Left ventricle myocardium inferior (tissue), 1 donor: ENCODE measurements at regions not wholly inside any gene's neighbourhood (a gene's known extent, or its start where the extent isn't known, plus 50 kb on each side); places are given as distances from the start of the nearest gene placed in this dataset.

Experiments
- DNase-seq: peaks from one replicate; pipeline ENCODE4 v3.0.0-alpha.2; 2020
- H3K27ac ChIP-seq: fragments of 200-600 bp; replicated peaks from 2 replicates; pipeline ENCODE4 v1.8.0; 2021
- H3K27me3 ChIP-seq: fragments of 200-600 bp; 2 replicates; pipeline ENCODE4 v1.8.0; 2021; ENCODE audit warnings: low read depth
- H3K36me3 ChIP-seq: fragments of 200-600 bp; 2 replicates; pipeline ENCODE4 v1.8.0; 2021
- H3K4me1 ChIP-seq: fragments of 200-600 bp; 2 replicates; pipeline ENCODE4 v1.8.0; 2021
- H3K4me3 ChIP-seq: fragments of 200-600 bp; 2 replicates; pipeline ENCODE4 v1.8.0; 2021; ENCODE audit warnings: mild to moderate bottlenecking, moderate library complexity
- H3K9me3 ChIP-seq: fragments of 200-600 bp; replicated peaks from 2 replicates; pipeline ENCODE4 v1.8.0; 2021
- CTCF ChIP-seq: fragments of 200-600 bp; IDR thresholded peaks from 2 replicates; pipeline ENCODE4 v1.8.0; 2021; ENCODE audit warnings: antibody characterized with exemption, mild to moderate bottlenecking, borderline replicate concordance
- intact Hi-C: fragments of 100-400 bp; cut with micrococcal nuclease; formaldehyde crosslinking; loops from one replicate; pipeline ENCODE4 v1.11.0; 2022
- donor health status: DM: no; HTN: yes; CAD: no; lungs with severe emphysema.

- no peaks in the 10 kb centered on the region for H3K4me1 ChIP-seq
- no peak overlapping the region for H3K27ac ChIP-seq
- no peak overlapping the region for H3K4me3 ChIP-seq
- H3K9me3 ChIP-seq = no peaks in the 10 kb centered on the region
- no peak for TF ChIP-seq CTCF
- DNase-seq = no peak
- intact Hi-C loops = no loop called here
- no peaks in the 10 kb centered on the region for H3K36me3 ChIP-seq
- H3K27me3 ChIP-seq = peaks cover 71% of the 10 kb centered on the region
Observed at GRCh38 chr1:36729289-36729688, 246.6 kb upstream of the CSF3R start.

GRCh38 chr1:36728846-36729245, 246.1 kb upstream of the CSF3R start:
- intact Hi-C loops = no loop called here
- no peak overlapping the region for H3K27ac ChIP-seq
- TF ChIP-seq CTCF = no peak

GRCh38 chr1:36728051-36728450, 245.3 kb upstream of the CSF3R start:
- Histone ChIP-seq H3K9me3 (no peaks in the 10 kb centered on the region), H3K27ac (no peak overlapping the region), H3K4me3 (no peak overlapping the region), H3K4me1 (no peaks in the 10 kb centered on the region), H3K36me3 (no peaks in the 10 kb centered on the region), H3K27me3 (peaks cover 65% of the 10 kb centered on the region)
- no peak for DNase-seq
- TF ChIP-seq CTCF = no peak
- intact Hi-C loops = no loop called here

More at GRCh38 chr1:36728846-36729245, 246.1 kb upstream of the CSF3R start:
- H3K9me3 ChIP-seq = no peaks in the 10 kb centered on the region
- DNase-seq = no peak
- H3K4me3 ChIP-seq = no peak overlapping the region
- H3K27me3 ChIP-seq = peaks cover 66% of the 10 kb centered on the region
- H3K4me1 ChIP-seq = no peaks in the 10 kb centered on the region
- H3K36me3 ChIP-seq = no peaks in the 10 kb centered on the region

- peaks cover 65% of the 10 kb centered on the region for H3K27me3 ChIP-seq
Observed at GRCh38 chr1:36725151-36725550, 242.4 kb upstream of the CSF3R start.

GRCh38 chr1:36723813-36724212, 241.1 kb upstream of the CSF3R start:
- Histone ChIP-seq H3K4me3 (no peak overlapping the region), H3K27ac (no peak overlapping the region), H3K36me3 (no peaks in the 10 kb centered on the region), H3K9me3 (no peaks in the 10 kb centered on the region), H3K4me1 (no peaks in the 10 kb centered on the region), H3K27me3 (peaks cover 65% of the 10 kb centered on the region)
- intact Hi-C loops = no loop called here
- no peak for TF ChIP-seq CTCF
- DNase-seq = no peak

More at GRCh38 chr1:36725151-36725550, 242.4 kb upstream of the CSF3R start:
- Histone ChIP-seq H3K9me3 (no peaks in the 10 kb centered on the region), H3K4me1 (no peaks in the 10 kb centered on the region), H3K4me3 (no peak overlapping the region), H3K36me3 (no peaks in the 10 kb centered on the region), H3K27ac (no peak overlapping the region)
- intact Hi-C loops = no loop called here
- TF ChIP-seq CTCF = no peak
- DNase-seq = no peak

- peaks cover 70% of the 10 kb centered on the region for H3K27me3 ChIP-seq
- TF ChIP-seq CTCF = no peak
- no peaks in the 10 kb centered on the region for H3K9me3 ChIP-seq
- H3K4me3 ChIP-seq = no peak overlapping the region
- intact Hi-C loops = no loop called here
- DNase-seq = no peak
- no peaks in the 10 kb centered on the region for H3K4me1 ChIP-seq
- no peaks in the 10 kb centered on the region for H3K36me3 ChIP-seq
- H3K27ac ChIP-seq = no peak overlapping the region
Observed at GRCh38 chr1:36722871-36723270, 240.2 kb upstream of the CSF3R start.
